Panc1 (cell line): ENCODE measurements at regions not wholly inside any gene's neighbourhood (a gene's known extent, or its start where the extent isn't known, plus 50 kb on each side); places are given as distances from the start of the nearest gene placed in this dataset.

Experiments
- ATAC-seq: fragments of 200-7000 bp; cut with Tn5 transposase; 2 replicates; pipeline ENCODE4 v1.9.1; 2020; ENCODE audit warnings: mild to moderate bottlenecking, moderate library complexity
- BruUV-seq: library from RNA; stranded (reverse); fragments of 400-500 nt; replicated peaks from 2 replicates; lab custom pipeline; 2021; lab: Mats Ljungman, UMichigan
- CTCF ChIA-PET: fragments of 300-600 bp; sonication (Branson Sonifier 250); formaldehyde crosslinking; loops from one replicate; lab custom pipeline; 2022; ENCODE audit warnings: antibody characterized with exemption; lab: Charles Lee
- POLR2A ChIA-PET: fragments of 300-600 bp; sonication (Branson Sonifier 250); formaldehyde crosslinking; loops from one replicate; lab custom pipeline; 2022; ENCODE audit warnings: antibody characterized with exemption; lab: Charles Lee
- DNase-seq: peaks from one replicate; pipeline ENCODE4 v3.0.0-alpha.2; 2010; ENCODE audit warnings: low read depth, low spot score
- H3K27ac ChIP-seq: 2 replicates; pipeline ENCODE4 v1.5.1; 2011; ENCODE audit warnings: mild to moderate bottlenecking, low read length, inconsistent platforms
- H3K27me3 ChIP-seq: fragments of 200-500 bp; sonication (Bioruptor generic); 2 replicates; pipeline ENCODE4 v1.6.0; 2014; ENCODE audit warnings: low read length, inconsistent platforms; ENCODE audit not compliant: control insufficient read depth, insufficient read depth
- H3K36me3 ChIP-seq: fragments of 200-500 bp; sonication (Bioruptor generic); 2 replicates; pipeline ENCODE4 v1.5.1; 2014; ENCODE audit warnings: inconsistent platforms, mild to moderate bottlenecking, low read length, moderate library complexity; ENCODE audit not compliant: control insufficient read depth, insufficient read depth
- H3K4me1 ChIP-seq: 2 replicates; pipeline ENCODE4 v1.5.1; 2011; ENCODE audit warnings: inconsistent platforms, mild to moderate bottlenecking, low read length, moderate library complexity; ENCODE audit not compliant: control insufficient read depth, insufficient read depth
- H3K4me3 ChIP-seq, 2 experiments: 2 replicates each; pipeline ENCODE4 v1.5.1; 2011 to 2012; ENCODE audit warnings: low read depth in 2 of 2, low read length in 2 of 2, mild to moderate bottlenecking in 2 of 2, inconsistent platforms in 1 of 2, moderate library complexity in 1 of 2
- H3K9me3 ChIP-seq: fragments of 200-500 bp; sonication (Bioruptor generic); 2 replicates; pipeline ENCODE4 v1.5.1; 2014; ENCODE audit warnings: low read depth, mild to moderate bottlenecking, inconsistent platforms, low read length, moderate library complexity; ENCODE audit not compliant: control insufficient read depth, insufficient read depth
- POLR2AphosphoS5 ChIP-seq: IDR thresholded peaks from 2 replicates; pipeline ENCODE4 v1.6.1; 2012; ENCODE audit warnings: mild to moderate bottlenecking, low read depth, low read length, moderate library complexity
- SIN3A ChIP-seq: IDR thresholded peaks from 2 replicates; pipeline ENCODE4 v1.6.1; 2012; ENCODE audit warnings: low read depth, mild to moderate bottlenecking, low read length, moderate library complexity, borderline replicate concordance; ENCODE audit not compliant: insufficient read depth
- in situ Hi-C: cut with HindIII; loops from 2 replicates; pipeline ENCODE4 v1.10.0; 2016; ENCODE audit warnings: low sequenced_read_pairs, low pct_unique_long_range_greater_than_20kb
- intact Hi-C: fragments of 100-400 bp; cut with micrococcal nuclease; formaldehyde crosslinking; loops from one replicate; pipeline ENCODE4 v1.10.0; 2022; ENCODE audit not compliant: unreplicated experiment
- TF ChIP-seq, protein P1 (sequence below): fragments of 450-650 bp; IDR thresholded peaks from 2 replicates; pipeline ENCODE4 v1.5.1; 2017; ENCODE audit warnings: mild to moderate bottlenecking
- TF ChIP-seq, protein P2 (sequence below), 2 experiments: IDR thresholded peaks; 2 replicates each; pipeline ENCODE4 v1.6.1; 2011 to 2012; ENCODE audit warnings: low read depth in 2 of 2, control low read depth in 1 of 2, low read length in 1 of 2, mild to moderate bottlenecking in 1 of 2, moderate library complexity in 1 of 2; ENCODE audit not compliant: insufficient read depth in 1 of 2

DNA sequence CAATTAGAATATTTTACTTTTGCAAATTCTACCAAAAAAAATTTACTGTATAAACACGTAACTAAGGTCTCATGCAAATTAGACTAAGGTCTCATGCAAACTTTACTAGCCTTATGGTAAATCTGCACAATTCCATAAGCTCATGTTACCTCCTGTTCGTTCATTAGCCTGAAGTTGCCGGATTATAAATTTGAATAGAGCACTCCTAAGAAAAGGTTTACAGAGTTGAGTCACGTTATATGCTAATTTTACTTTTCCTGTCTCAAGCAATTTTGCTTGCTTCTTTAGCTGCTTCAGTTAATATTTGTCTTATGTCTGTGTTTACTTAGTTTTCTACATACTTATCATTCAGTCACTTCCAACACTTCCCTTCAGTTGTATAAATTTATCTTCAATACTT, 1434.0 kb upstream of the EYS start:
- in situ Hi-C loops, result no loop called here
- TF ChIP-seq, protein P1, sequence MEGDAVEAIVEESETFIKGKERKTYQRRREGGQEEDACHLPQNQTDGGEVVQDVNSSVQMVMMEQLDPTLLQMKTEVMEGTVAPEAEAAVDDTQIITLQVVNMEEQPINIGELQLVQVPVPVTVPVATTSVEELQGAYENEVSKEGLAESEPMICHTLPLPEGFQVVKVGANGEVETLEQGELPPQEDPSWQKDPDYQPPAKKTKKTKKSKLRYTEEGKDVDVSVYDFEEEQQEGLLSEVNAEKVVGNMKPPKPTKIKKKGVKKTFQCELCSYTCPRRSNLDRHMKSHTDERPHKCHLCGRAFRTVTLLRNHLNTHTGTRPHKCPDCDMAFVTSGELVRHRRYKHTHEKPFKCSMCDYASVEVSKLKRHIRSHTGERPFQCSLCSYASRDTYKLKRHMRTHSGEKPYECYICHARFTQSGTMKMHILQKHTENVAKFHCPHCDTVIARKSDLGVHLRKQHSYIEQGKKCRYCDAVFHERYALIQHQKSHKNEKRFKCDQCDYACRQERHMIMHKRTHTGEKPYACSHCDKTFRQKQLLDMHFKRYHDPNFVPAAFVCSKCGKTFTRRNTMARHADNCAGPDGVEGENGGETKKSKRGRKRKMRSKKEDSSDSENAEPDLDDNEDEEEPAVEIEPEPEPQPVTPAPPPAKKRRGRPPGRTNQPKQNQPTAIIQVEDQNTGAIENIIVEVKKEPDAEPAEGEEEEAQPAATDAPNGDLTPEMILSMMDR, result no peak
- TF ChIP-seq, protein P2, sequence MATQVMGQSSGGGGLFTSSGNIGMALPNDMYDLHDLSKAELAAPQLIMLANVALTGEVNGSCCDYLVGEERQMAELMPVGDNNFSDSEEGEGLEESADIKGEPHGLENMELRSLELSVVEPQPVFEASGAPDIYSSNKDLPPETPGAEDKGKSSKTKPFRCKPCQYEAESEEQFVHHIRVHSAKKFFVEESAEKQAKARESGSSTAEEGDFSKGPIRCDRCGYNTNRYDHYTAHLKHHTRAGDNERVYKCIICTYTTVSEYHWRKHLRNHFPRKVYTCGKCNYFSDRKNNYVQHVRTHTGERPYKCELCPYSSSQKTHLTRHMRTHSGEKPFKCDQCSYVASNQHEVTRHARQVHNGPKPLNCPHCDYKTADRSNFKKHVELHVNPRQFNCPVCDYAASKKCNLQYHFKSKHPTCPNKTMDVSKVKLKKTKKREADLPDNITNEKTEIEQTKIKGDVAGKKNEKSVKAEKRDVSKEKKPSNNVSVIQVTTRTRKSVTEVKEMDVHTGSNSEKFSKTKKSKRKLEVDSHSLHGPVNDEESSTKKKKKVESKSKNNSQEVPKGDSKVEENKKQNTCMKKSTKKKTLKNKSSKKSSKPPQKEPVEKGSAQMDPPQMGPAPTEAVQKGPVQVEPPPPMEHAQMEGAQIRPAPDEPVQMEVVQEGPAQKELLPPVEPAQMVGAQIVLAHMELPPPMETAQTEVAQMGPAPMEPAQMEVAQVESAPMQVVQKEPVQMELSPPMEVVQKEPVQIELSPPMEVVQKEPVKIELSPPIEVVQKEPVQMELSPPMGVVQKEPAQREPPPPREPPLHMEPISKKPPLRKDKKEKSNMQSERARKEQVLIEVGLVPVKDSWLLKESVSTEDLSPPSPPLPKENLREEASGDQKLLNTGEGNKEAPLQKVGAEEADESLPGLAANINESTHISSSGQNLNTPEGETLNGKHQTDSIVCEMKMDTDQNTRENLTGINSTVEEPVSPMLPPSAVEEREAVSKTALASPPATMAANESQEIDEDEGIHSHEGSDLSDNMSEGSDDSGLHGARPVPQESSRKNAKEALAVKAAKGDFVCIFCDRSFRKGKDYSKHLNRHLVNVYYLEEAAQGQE (IDR thresholded peaks at IDR 0.05; ENCODE audit: insufficient read depth in 1 of 2, low read depth in 2 of 2, low read length in 1 of 2), result no peak
- no peak for TF ChIP-seq SIN3A
- no peak for TF ChIP-seq POLR2AphosphoS5
- H3K27me3 ChIP-seq, result no peaks in the 10 kb centered on the region
- no peaks in the 10 kb centered on the region for H3K4me1 ChIP-seq
- DNase-seq (no peak), ATAC-seq (no peak)
- no peaks in the 10 kb centered on the region for H3K9me3 ChIP-seq
- ChIA-PET POLR2A (no interaction called here), CTCF (no interaction called here)
- H3K4me3 ChIP-seq, result no peak overlapping the region
- intact Hi-C loops, result no loop called here
- BruUV-seq, result no TSS peak
- H3K27ac ChIP-seq, result no peak overlapping the region
- no peaks in the 10 kb centered on the region for H3K36me3 ChIP-seq

DNA sequence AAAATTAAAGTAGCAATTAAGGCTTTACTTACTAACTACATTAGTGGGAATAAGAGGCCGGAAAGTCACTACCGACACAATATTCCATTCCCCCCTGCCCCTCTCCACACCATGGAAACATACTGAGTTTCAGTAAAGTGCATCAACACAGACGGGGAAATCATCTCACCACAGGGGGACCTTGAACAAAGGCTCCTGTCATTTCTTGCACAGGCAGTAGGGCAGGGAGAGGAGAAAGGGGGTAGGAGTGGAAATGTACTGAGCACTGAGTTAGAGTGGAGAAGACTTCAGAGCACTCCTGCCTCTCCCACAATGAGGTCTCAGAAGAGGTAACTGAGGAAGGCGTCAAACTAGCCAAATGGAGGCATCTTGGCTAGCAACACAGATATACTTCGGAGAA, 1426.9 kb upstream of the EYS start:
- ATAC-seq, result no peak
- Histone ChIP-seq H3K4me3 (no peak overlapping the region), H3K4me1 (no peaks in the 10 kb centered on the region), H3K27ac (no peak overlapping the region), H3K27me3 (no peaks in the 10 kb centered on the region), H3K36me3 (no peaks in the 10 kb centered on the region), H3K9me3 (no peaks in the 10 kb centered on the region)
- intact Hi-C loops (no loop called here), in situ Hi-C loops (no loop called here)
- CTCF ChIA-PET, result no interaction called here
- POLR2A ChIA-PET, result no interaction called here
- no peak for TF ChIP-seq SIN3A
- TF ChIP-seq, protein P1, result no peak
- TF ChIP-seq, protein P2 (IDR thresholded peaks at IDR 0.05; ENCODE audit: insufficient read depth in 1 of 2, low read depth in 2 of 2, low read length in 1 of 2), result no peak
- no peak for TF ChIP-seq POLR2AphosphoS5
- DNase-seq, result no peak
- no TSS peak for BruUV-seq
